CD14-positive monocyte (primary cell): ENCODE measurements at regions not wholly inside any gene's neighbourhood (a gene's known extent, or its start where the extent isn't known, plus 50 kb on each side); places are given as distances from the start of the nearest gene placed in this dataset.

Experiments
- DNase-seq, 3 donors: peaks; one replicate each; pipeline ENCODE4 v3.0.0-alpha.2; 2011 to 2022
- H2AFZ ChIP-seq: 2 replicates; pipeline ENCODE4 v1.6.0; 2012; ENCODE audit warnings: mild to moderate bottlenecking, low read depth, low read length, inconsistent platforms; ENCODE audit not compliant: insufficient read depth, poor library complexity, severe bottlenecking
- H3K27ac ChIP-seq, 2 donors: 1 replicate in 1 of 2; 2 replicates in 1 of 2; pipeline ENCODE4 v1.5.1; 2012 to 2013; ENCODE audit warnings: low read length in 2 of 2, control low read depth in 1 of 2, inconsistent platforms in 1 of 2, low read depth in 1 of 2, mild to moderate bottlenecking in 1 of 2
- H3K27me3 ChIP-seq, 2 donors: one replicate each; pipeline versions ENCODE4 v1.6.0 to v1.6.1; 2011 to 2013; ENCODE audit warnings: low read length in 2 of 2; ENCODE audit not compliant: control insufficient read depth in 2 of 2, insufficient read depth in 2 of 2
- H3K36me3 ChIP-seq, 2 donors: replicated peaks in 1 of 2; 1 replicate in 1 of 2; 2 replicates in 1 of 2; pipeline versions ENCODE4 v1.5.1 to v1.6.1; 2012 to 2013; ENCODE audit warnings: low read length in 2 of 2, control low read depth in 1 of 2, inconsistent platforms in 1 of 2, mild to moderate bottlenecking in 1 of 2; ENCODE audit not compliant: insufficient read depth in 2 of 2, control insufficient read depth in 1 of 2
- H3K4me1 ChIP-seq, 2 donors: 1 replicate in 1 of 2; 2 replicates in 1 of 2; pipeline versions ENCODE4 v1.5.1 to v1.6.1; 2012 to 2013; ENCODE audit warnings: low read length in 2 of 2, control low read depth in 1 of 2, inconsistent platforms in 1 of 2, mild to moderate bottlenecking in 1 of 2, moderate library complexity in 1 of 2; ENCODE audit not compliant: insufficient read depth in 2 of 2, control insufficient read depth in 1 of 2
- H3K4me2 ChIP-seq: replicated peaks from 2 replicates; pipeline ENCODE3; 2012; ENCODE audit warnings: low read length, moderate library complexity, mild to moderate bottlenecking; ENCODE audit not compliant: poor library complexity, severe bottlenecking; ENCODE audit errors: extremely low read depth
- H3K4me3 ChIP-seq, 3 experiments: fragments of 200-600 bp in 1 of 3; sonication (generic) in 1 of 3; replicated peaks in 1 of 3; 1 replicate in 2 of 3; 2 replicates in 1 of 3; pipeline ENCODE4 v1.5.1; 2011 to 2013; ENCODE audit warnings: low read length in 3 of 3, mild to moderate bottlenecking in 3 of 3, control low read depth in 2 of 3, low read depth in 2 of 3, inconsistent platforms in 1 of 3, moderate library complexity in 1 of 3
- H3K79me2 ChIP-seq: 2 replicates; pipeline ENCODE4 v1.6.0; 2012; ENCODE audit warnings: mild to moderate bottlenecking, control low read depth, inconsistent platforms, low read length, moderate library complexity; ENCODE audit not compliant: insufficient read depth
- H3K9ac ChIP-seq: 2 replicates; pipeline ENCODE4 v1.6.0; 2017; ENCODE audit warnings: low read length, mild to moderate bottlenecking; ENCODE audit not compliant: insufficient read depth, poor library complexity, severe bottlenecking
- H3K9me3 ChIP-seq, 2 donors: replicated peaks in 1 of 2; 1 replicate in 1 of 2; 2 replicates in 1 of 2; pipeline versions ENCODE4 v1.5.1 to v1.6.1; 2012 to 2013; ENCODE audit warnings: low read length in 2 of 2, control low read depth in 1 of 2; ENCODE audit not compliant: control insufficient read depth in 1 of 2, insufficient read depth in 1 of 2
- H4K20me1 ChIP-seq: 2 replicates; pipeline ENCODE4 v1.6.0; 2012; ENCODE audit warnings: mild to moderate bottlenecking, low read length, control low read depth, moderate library complexity; ENCODE audit not compliant: insufficient read depth
- H3K27ac Mint-ChIP-seq, 7 donors: one replicate each; pipeline ENCODE4 v1.8.0; 2020; ENCODE audit warnings: mild to moderate bottlenecking in 7 of 7, mixed read lengths in 7 of 7, moderate library complexity in 6 of 7, inconsistent platforms in 2 of 7
- H3K27me3 Mint-ChIP-seq, 3 donors: one replicate each; pipeline ENCODE4 v1.8.0; 2021 to 2022; ENCODE audit warnings: low read depth in 3 of 3, mild to moderate bottlenecking in 3 of 3, mixed read lengths in 3 of 3, moderate library complexity in 3 of 3, inconsistent platforms in 1 of 3
- H3K36me3 Mint-ChIP-seq, 2 donors: one replicate each; pipeline ENCODE4 v1.8.0; 2020; ENCODE audit warnings: mixed read lengths in 2 of 2, inconsistent platforms in 1 of 2, mild to moderate bottlenecking in 1 of 2
- H3K4me1 Mint-ChIP-seq: one replicate; pipeline ENCODE4 v1.8.0; 2020; ENCODE audit warnings: mild to moderate bottlenecking, mixed read lengths
- H3K4me3 Mint-ChIP-seq, 2 donors: one replicate each; pipeline ENCODE4 v1.8.0; 2020; ENCODE audit warnings: mild to moderate bottlenecking in 2 of 2, mixed read lengths in 2 of 2, moderate library complexity in 1 of 2
- H3K9me3 Mint-ChIP-seq, 7 donors: one replicate each; pipeline ENCODE4 v1.8.0; 2020 to 2022; ENCODE audit warnings: mixed read lengths in 7 of 7, mild to moderate bottlenecking in 6 of 7, moderate library complexity in 6 of 7, inconsistent platforms in 2 of 7
- WGBS: methylation state at CpG from one replicate; pipeline ENCODE4 v1.1.5; 2013; ENCODE audit warnings: missing lambda C conversion rate; ENCODE audit not compliant: insufficient coverage; 5-methylcytosine and 5-hydroxymethylcytosine counted together
- intact Hi-C, 2 donors: fragments of 100-400 bp; cut with micrococcal nuclease; formaldehyde crosslinking; loops; one replicate each; pipeline versions ENCODE4 v1.15.0 to v1.15.1; 2023
- TF ChIP-seq, protein P1 (sequence below): fragments of 200-600 bp; IDR thresholded peaks from one replicate; pipeline ENCODE4 v1.8.0; 2022; ENCODE audit warnings: antibody characterized with exemption, mild to moderate bottlenecking

DNA sequence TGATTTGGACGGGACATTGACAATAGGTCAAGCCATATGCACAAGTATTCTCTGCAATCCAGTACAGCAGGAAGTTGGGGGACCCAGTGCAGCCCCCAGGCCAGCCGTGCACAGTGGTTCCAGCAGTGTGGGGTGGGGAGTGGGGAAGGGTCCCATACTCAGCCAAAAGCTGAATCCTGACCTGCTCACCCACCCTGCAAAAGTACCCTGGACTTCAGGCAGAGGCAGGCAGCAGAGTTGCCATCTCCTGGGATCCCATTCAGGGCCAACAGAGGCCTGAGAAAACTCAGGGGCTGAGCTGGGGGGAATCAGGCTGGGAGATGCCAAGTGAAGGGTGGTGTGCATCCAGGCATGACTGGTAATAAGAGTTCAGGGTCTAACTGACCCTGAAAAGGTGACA is 83.9 kb downstream of the ALG10 start:
- Histone ChIP-seq H3K9me3 (peaks cover 0 to 5% of the 10 kb centered on the region in 2 donors), H3K4me1 (no peaks in the 10 kb centered on the region), H3K4me2 (no peak overlapping the region), H3K9ac (no peak overlapping the region), H2AFZ (no peak overlapping the region), H3K4me3 (no peak overlapping the region), H3K79me2 (no peaks in the 10 kb centered on the region), H3K36me3 (no peaks in the 10 kb centered on the region), H3K27ac (no peak overlapping the region), H4K20me1 (no peaks in the 10 kb centered on the region), H3K27me3 (peaks cover 0 to 29% of the 10 kb centered on the region in 2 donors)
- Mint-ChIP-seq H3K4me3 (no peak overlapping the region), H3K9me3 (peaks cover 0 to 8% (median 5%) of the 10 kb centered on the region in 7 donors), H3K36me3 (no peaks in the 10 kb centered on the region), H3K27me3 (peaks cover 21 to 42% (median 25%) of the 10 kb centered on the region in 3 donors), H3K27ac (no peak overlapping the region), H3K4me1 (no peaks in the 10 kb centered on the region)
- WGBS: 100% methylated on average over 1 of the region's 2 CpGs
- TF ChIP-seq, protein P1, sequence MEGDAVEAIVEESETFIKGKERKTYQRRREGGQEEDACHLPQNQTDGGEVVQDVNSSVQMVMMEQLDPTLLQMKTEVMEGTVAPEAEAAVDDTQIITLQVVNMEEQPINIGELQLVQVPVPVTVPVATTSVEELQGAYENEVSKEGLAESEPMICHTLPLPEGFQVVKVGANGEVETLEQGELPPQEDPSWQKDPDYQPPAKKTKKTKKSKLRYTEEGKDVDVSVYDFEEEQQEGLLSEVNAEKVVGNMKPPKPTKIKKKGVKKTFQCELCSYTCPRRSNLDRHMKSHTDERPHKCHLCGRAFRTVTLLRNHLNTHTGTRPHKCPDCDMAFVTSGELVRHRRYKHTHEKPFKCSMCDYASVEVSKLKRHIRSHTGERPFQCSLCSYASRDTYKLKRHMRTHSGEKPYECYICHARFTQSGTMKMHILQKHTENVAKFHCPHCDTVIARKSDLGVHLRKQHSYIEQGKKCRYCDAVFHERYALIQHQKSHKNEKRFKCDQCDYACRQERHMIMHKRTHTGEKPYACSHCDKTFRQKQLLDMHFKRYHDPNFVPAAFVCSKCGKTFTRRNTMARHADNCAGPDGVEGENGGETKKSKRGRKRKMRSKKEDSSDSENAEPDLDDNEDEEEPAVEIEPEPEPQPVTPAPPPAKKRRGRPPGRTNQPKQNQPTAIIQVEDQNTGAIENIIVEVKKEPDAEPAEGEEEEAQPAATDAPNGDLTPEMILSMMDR: no peak
- intact Hi-C loops: no loop called here
- DNase-seq: no peak

DNA sequence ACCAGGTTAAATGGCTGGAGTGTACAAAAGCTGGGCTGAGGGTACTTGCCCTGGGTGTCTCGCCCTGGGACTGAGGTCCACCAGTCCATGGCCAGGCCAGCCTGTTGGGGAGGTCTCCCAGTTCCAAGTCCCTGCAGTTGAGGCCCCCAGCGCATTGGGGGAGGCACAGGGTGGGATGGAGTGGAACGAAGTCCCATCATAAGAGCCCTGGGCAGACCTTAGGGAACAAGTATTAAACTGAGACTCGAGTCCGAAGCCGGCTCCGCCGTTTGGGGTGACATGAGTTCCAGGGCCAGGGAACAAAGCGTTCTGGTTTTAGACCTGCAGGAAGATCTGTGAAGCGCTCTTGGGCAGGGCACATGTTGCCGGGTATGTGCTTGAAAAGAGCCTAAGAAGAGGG is 84.7 kb downstream of the ALG10 start:
- H3K9me3 Mint-ChIP-seq: peaks cover 0 to 8% (median 5%) of the 10 kb centered on the region in 7 donors
- H3K27ac ChIP-seq: no peak overlapping the region
- H4K20me1 ChIP-seq: no peaks in the 10 kb centered on the region
- no peak overlapping the region for H3K4me3 ChIP-seq
- no peaks in the 10 kb centered on the region for H3K36me3 Mint-ChIP-seq
- peaks cover 0 to 29% of the 10 kb centered on the region in 2 donors for H3K27me3 ChIP-seq
- H3K4me3 Mint-ChIP-seq: no peak overlapping the region
- H2AFZ ChIP-seq: no peak overlapping the region
- H3K9me3 ChIP-seq: peaks cover 0 to 5% of the 10 kb centered on the region in 2 donors
- H3K36me3 ChIP-seq: no peaks in the 10 kb centered on the region
- no peaks in the 10 kb centered on the region for H3K4me1 Mint-ChIP-seq
- H3K27me3 Mint-ChIP-seq: peaks cover 25 to 42% (median 25%) of the 10 kb centered on the region in 3 donors
- WGBS: 88% methylated on average over 9 of the region's 11 CpGs
- DNase-seq: no peak
- H3K79me2 ChIP-seq: no peaks in the 10 kb centered on the region
- no peak overlapping the region for H3K27ac Mint-ChIP-seq
- H3K9ac ChIP-seq: no peak overlapping the region
- no peaks in the 10 kb centered on the region for H3K4me1 ChIP-seq
- intact Hi-C loops: no loop called here
- TF ChIP-seq, protein P1: no peak
- H3K4me2 ChIP-seq: no peak overlapping the region
